GM19035 (cell line): ENCODE measurements at regions not wholly inside any gene's neighbourhood (a gene's known extent, or its start where the extent isn't known, plus 50 kb on each side); places are given as distances from the start of the nearest gene placed in this dataset.

ENCODE experiments used
- ATAC-seq: cut with Tn5 transposase; IDR thresholded peaks from one replicate; pipeline ENCODE4 v1.9.1; 2021; ENCODE audit not compliant: unreplicated experiment

DNA sequence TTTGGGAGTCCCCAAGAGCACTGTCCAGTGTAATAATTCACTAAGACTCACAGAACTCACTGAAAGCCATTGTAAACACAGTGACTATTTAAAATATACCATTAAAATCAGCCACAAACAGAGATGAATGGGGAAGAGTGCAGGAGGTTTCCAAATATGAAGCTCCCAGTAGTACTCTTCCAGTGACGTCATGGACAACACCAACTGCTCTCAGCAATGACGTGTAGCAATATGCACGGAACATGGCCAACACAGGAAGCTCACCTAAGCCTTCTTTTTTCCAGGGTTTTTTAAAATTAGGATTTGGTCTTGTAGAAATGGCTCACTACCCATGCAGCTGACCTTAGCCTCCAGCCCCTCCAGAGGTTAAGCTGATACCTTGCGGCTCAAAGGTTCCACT is 1224.1 kb upstream of the CADM2 start:
- no peak for ATAC-seq

DNA sequence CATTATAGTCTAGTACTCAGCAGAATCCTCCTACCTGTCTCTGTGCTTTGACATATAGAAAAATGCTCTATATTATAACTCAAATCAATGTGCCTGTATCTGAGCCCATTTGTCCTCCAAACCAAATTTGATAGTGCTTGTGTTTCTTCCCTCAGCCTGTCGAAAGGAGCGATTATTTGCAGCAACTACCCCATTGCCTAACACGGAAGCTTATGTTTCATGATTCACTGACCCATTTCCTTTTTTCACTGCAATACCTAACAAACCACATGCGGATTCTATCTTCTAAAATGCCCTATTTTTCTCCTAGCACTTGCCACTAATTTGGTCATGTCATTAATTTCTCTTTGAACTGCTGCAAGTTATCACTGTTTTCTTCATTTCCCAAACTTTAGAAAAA is 1220.6 kb upstream of the CADM2 start:
- no peak for ATAC-seq

- no peak for ATAC-seq
Measured at GRCh38 chr3:83740504-83740903, 1218.3 kb upstream of the CADM2 start.

DNA sequence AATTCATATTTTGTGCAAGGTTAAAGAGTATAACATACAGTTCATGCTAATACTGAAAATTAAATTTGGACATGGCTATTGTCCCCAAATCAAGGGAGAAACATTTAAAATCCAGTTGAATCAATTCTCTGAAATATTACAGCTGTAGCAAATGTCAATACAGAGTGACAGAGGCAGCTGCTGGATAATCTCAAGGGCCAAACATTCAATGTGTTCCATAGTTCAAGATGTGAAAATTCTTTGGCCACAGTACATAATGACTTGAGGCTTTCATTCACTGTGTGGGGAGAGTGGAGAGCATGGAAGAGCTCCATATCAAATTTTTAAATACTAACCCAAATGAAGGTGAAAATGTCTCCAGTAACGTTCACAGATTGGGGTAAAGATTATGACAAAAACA is 1192.8 kb upstream of the CADM2 start:
- ATAC-seq = no peak

DNA sequence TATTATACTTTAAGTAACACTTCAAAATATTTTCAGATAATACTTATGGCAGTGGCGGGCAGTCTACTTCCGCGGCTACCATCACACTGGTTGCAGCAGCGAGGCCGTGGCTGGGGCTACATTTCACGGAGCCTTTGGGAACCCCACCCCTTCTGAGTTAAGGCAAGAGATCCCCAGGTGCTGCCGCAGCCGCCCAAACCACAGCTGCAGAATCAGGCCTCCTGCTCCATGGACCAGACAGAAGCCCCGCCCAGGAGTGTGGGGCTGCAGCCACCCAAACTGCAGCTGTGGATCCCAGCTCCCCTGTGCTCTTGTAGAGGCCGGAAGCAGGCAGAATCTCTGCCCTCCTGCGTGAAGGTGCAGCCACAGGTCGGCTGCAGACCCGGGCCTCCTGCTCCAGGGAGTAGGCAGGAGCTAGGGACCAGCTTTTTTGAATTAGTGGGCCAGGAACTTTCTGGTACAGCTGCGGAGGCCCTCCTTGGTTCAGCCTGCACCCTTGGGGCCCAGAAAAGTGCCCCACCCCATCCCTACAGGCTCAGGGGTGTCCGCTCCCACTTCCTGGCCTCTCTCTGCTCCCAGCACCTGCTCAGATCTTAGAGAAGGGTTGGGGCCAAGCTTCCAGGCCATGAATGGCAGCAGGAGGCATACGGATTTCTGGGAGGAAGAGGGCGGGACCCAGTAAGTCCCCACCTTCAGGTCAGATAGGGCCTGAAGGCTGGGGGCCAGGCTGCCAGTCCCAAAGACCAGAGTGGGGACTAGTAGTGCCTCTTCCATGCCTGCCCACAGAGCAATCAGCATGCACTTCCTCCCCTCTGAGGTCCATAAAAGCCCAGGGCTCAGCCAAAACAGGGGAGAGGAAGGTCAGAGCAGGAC is 1188.8 kb upstream of the CADM2 start:
- no peak for ATAC-seq

- ATAC-seq = no peak
Measured at GRCh38 chr3:83770664-83771402, 1188.0 kb upstream of the CADM2 start.

- no peak for ATAC-seq
Measured at GRCh38 chr3:83802801-83803200, 1156.0 kb upstream of the CADM2 start.

DNA sequence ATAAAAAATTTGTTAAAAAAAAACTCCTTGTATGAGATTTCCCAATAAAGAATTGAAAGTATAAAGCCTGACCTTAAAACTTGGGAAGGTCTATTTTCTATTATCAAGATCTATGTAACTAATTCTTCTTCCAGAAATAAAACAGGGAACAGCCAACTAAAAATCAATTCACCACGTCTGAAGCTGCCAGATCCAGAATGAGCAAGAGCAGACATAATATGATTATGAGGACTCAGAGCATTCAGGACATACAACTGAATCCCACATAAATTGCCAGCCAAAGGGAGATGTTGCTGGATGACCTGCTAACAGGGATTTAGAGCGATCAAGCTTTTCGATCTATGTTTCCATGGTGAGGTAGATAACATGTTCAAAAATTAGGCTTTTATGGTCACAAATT is 1151.3 kb upstream of the CADM2 start:
- no peak for ATAC-seq

- ATAC-seq = no peak
Measured at GRCh38 chr3:83813176-83813575, 1145.6 kb upstream of the CADM2 start.

DNA sequence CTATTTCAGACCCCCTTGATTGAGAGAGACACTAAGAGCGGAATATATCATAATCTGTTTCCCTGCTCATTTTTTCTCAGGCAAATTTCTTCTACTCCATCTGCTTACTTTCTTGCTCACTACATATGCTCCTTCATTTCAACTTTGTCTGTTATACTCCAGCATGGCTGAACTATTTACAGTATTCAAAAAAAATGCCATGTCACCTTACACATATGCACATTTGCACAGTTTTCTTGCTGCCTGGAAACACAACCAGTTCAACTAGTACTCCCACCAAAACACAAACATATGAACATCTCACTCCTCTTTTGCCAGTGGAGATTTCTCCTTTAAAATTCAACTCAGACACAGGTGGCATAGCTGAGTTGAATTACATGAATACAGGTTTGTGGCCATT is 1142.1 kb upstream of the CADM2 start:
- no peak for ATAC-seq

DNA sequence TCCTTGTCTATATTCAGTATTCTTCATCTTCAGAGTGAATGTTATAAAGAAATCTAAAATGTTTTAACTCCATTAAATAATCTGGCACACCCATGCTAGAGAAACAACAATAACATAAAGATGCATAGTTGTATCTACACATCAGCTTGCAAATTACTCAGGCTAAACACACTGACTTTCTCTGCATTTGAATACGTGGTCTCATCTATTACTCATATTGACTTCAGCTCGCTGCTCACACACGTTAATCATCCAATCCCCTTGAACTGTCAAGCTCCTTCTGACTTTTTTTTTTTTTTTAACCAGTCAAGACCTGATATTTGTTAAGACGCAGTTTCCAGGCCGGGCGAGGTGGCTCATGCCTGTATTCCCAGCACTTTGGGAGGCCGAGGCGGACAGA is 1137.3 kb upstream of the CADM2 start:
- ATAC-seq = no peak

DNA sequence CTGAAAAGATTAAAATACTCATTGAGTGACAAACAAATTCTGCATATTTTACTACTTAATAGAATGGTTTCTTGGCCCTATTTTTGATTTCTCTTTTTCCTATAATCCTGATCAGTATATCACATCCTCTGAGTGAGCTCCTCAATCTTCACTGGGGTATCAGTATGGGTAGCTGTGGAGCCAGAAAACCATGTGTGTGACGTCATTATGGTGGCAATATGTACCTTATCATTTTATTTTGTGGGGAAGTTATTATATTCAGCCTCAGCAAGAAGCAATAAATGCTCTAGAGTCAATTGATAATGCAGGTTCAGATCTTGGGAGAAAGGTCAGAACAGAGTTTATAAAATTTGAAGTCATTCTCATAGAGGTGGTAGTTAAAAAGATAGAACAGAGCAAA is 1135.7 kb upstream of the CADM2 start:
- no peak for ATAC-seq

- ATAC-seq = no peak
Measured at GRCh38 chr3:83835040-83835439, 1123.7 kb upstream of the CADM2 start.

DNA sequence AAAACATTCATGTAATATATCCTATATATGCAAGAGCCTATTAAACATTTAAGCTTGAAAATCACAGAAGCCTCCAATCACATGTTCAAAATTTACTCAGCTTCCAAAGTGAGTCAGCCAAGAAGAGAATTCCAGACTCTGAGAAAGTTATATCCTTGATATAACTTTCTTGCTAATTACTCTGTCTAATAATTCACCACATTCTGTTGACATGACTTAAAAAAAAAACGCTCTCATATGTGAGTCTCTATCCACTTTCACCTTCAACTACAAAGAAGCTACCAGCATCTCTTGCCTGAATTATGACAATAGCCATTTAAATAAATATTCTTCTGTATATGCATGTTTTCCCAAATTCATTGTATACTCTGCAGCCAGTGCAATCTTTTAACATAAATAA is 1116.3 kb upstream of the CADM2 start:
- ATAC-seq = no peak

- ATAC-seq = no peak
Measured at GRCh38 chr3:83843716-83844115, 1115.1 kb upstream of the CADM2 start.

DNA sequence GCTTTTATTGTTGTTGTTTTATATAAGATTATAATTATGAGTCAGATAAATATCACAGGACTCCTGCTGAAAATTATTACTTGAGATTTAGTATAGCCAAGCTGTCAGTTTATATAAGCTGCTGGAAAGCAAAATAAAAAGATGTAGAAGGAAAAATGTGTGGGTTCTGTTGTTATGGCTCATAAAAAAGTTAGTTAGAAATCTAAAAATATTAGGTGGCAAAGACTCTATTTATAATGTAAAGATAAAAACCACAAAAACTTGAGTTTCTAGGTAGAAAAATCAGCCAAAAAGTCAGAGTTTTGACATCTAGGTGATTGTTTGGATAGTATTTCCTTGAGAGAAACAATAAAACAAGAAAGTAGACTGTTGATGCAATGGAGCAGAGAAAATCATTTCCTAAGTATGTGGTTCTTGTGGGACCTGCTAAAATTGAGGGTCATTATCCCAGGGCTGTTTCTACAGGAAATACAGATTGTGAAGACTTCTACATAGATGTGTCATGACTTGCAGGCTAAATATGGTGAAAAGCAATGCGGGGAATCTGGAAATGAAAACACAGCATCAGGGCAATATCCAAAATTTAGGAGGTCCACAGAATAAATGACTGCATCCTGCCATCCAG is 1109.6 kb upstream of the CADM2 start:
- ATAC-seq = no peak

DNA sequence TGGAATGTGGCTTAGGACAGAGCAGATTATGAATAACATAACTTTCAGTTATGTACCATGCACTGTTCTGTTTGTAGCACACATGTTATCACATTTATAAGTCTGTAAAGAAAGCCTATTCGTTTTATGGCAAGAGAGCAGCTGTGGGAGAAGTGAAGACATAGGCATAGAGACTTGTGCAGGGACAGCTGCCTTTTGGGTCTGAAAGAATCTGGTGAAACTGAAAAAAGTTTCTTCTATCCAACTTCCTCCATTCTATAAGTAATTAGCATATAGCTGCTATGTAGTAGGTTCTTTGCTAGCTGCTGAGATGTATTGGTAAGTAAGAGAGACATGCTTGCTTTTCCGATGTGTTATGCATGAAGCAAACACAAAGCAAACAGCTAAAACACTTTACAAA is 1095.4 kb upstream of the CADM2 start:
- ATAC-seq = no peak

GRCh38 chr3:83868909-83869567 is 1089.8 kb upstream of the CADM2 start:
- ATAC-seq = no peak

DNA sequence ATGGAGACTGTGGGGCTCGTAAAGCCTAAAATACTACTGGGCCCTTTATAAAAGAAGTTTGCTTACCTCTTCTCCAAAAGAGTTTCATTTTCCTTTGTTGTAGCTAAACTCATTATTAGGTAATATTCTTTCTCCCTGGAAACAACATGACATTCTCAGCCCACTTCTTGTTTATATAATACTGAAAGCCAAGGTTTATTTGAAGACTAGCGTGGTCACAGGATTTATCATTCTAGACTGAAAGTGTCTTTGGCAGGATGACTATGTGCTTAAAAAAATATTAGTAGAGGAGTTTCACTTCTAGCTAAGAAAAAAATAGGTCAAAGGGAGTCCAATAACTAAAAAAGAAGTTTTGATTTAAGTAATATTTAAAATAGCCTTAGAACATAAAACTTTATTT is 1085.2 kb upstream of the CADM2 start:
- no peak for ATAC-seq

DNA sequence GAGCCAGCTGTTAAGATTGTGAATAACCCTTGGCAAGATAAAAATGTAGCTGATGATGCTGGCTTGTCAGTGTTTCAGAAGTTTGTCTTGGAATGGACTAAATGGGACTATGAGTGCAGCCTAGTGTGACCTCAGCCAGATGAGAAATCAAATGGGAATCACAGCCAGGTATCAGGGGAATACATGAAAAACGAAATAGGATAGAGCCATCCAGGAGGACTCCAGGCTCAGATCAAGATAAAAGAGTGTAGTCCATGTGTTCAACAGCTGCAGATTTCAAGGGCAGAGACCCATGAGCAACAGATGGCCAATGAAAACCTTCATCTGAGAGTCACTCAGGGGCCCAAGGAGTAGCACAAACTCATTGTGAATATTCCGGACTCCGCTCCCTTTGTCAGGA is 1080.9 kb upstream of the CADM2 start:
- no peak for ATAC-seq

- ATAC-seq = no peak
Measured at GRCh38 chr3:83882701-83883100, 1076.1 kb upstream of the CADM2 start.
